GM12874 (cell line): ENCODE measurements at regions not wholly inside any gene's neighbourhood (a gene's known extent, or its start where the extent isn't known, plus 50 kb on each side); places are given as distances from the start of the nearest gene placed in this dataset.

ENCODE experiments used
- TF ChIP-seq, protein P1 (sequence below): IDR thresholded peaks from 2 replicates; pipeline ENCODE4 v1.5.1; 2011; ENCODE audit warnings: low read depth, mild to moderate bottlenecking, control low read depth, low read length, moderate library complexity; ENCODE audit not compliant: insufficient read depth

DNA sequence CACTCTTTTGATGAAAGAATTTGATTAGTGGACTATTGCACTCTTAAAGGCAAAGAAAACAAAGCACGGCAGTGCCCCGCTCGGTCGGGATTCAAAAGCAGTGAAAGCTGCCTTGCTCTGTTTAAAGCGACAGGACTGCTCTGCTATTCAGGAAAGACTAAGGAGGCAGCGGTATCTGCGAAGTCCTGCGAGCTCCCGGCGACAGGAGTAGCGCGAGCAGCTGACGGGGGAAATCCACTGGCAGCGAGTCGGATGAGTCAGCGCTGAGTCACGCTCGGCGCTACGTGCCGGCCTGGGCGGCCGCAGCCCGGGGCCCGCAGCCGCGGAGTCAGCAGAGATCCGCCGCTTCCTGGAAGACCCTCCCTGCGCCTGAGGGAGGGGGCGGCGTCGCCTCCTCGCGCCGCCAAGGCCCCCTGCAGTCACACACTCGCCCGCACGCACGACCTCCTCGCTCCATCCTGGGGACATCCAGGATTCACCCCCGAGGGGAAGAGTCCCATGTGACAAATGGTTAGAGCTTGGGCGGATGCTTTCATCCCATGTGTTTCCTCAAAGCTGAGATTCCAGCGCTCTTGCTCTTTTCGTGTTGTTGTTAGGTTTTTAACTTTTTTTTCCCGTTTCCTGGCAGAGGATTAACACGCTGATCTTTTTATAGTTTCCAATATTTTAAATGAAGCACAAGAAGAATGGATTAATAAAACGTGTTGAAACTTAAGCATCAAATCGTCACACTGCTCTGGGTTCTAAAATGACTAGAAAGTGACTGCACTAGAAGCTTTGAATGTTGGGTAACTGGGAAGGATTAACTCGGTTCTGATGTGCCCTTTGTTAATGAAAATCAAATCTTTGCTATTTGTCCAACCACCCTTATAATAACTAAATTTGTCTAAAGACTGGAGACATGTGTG is 102.5 kb downstream of the ARRDC3 start:
- TF ChIP-seq, protein P1, sequence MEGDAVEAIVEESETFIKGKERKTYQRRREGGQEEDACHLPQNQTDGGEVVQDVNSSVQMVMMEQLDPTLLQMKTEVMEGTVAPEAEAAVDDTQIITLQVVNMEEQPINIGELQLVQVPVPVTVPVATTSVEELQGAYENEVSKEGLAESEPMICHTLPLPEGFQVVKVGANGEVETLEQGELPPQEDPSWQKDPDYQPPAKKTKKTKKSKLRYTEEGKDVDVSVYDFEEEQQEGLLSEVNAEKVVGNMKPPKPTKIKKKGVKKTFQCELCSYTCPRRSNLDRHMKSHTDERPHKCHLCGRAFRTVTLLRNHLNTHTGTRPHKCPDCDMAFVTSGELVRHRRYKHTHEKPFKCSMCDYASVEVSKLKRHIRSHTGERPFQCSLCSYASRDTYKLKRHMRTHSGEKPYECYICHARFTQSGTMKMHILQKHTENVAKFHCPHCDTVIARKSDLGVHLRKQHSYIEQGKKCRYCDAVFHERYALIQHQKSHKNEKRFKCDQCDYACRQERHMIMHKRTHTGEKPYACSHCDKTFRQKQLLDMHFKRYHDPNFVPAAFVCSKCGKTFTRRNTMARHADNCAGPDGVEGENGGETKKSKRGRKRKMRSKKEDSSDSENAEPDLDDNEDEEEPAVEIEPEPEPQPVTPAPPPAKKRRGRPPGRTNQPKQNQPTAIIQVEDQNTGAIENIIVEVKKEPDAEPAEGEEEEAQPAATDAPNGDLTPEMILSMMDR: no peak

DNA sequence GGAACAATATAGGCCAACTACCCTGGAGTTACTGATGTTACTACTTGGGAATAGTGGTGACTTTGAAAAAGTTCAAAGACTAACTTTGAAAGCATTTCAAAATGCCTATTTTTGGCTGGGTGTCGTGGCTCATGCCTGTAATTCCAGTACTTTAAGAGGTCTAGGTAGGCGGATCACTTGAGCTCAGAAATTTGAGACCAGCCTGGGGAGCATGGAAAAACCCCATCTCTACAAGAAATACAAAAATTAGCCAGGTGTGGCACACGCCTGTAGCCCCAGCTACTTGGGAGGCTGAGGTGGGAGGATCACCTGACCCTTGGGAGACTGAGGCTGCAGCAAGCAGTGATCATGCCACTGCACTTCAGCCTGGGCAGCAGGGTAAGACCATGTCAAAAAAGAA is 105.3 kb downstream of the ARRDC3 start:
- TF ChIP-seq, protein P1: no peak

DNA sequence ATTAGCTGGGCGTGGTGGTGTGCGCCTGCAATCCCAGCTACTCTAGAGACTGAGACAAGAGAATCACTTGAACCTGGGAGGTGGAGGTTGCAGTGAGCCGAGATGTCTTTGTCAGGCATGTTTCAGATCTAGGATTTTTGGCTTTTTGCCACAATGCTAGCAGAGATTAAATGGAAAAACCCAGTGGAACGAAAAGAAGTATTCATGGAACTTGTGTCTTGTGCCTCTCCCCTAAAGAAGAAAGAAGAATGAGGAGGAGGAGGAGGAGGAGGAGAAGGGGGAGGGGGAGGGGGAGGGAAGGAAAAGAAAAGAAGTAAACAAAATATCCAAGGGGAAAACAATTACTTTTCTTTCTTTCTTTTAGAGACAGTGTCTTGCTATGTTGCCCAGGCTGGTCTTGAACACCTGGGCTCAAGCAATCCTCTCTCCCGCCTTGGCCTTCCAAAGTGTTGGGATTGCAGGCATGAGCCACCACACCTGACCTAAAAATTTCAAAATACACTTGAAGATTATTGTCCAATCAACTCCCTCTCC is 106.0 kb downstream of the ARRDC3 start:
- TF ChIP-seq, protein P1: no peak

DNA sequence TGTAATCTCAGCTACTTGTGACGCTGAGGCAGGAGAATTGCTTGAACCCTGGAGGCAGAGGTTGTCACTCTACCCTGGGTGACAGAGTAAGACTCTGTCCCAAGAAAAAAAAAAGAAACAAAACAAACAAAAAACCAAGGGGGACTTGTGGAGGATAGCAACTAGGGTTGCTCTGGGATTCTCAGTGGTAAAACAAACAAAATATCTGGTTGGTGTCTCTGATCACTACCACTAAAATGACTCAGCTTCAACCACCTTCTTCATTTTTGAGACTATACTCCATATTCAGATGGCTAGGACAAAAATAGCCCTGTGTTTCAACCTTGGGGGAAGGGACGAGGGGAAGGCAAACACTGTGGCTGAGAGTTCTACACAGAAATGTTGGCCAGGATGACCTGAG is 110.3 kb downstream of the ARRDC3 start:
- TF ChIP-seq, protein P1: no peak

DNA sequence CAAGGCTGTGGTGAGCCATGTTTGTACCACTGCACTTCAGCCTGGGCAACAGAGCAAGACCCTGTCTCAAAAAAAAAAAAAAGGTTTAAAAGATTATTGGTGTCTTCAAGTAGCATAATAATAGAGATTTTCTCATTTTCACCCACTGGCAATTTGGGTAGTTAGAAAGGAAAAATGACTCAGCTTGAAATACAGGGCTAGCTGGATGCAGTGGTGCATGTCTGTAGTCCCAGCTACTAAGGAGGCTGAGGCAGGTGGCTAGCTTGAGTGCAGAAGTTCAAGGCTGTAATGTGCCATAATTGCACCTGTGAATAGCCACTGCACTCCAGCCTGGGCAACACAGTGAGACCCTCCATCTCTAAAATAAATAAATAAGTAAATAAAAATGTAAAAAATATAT is 111.1 kb downstream of the ARRDC3 start:
- TF ChIP-seq, protein P1: no peak

DNA sequence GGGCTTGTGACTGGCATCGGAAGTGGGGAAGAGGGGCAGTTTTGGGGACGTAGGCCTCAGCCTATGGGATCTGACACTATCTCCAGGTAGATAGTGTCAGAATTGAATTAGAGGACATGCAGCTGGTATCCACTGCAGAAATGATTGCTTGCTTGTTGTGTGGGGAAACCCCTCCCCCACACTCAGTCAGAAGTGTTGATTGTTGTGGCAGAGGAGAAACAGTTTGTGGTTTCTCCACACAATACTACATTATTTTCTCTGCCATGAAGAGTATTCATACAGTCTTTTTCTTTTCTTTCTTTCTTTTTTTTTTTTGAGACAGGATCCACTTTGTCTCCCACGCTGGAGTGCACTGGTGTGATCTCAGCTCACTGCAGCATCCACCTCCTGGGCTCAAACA is 113.9 kb downstream of the ARRDC3 start:
- TF ChIP-seq, protein P1: no peak

DNA sequence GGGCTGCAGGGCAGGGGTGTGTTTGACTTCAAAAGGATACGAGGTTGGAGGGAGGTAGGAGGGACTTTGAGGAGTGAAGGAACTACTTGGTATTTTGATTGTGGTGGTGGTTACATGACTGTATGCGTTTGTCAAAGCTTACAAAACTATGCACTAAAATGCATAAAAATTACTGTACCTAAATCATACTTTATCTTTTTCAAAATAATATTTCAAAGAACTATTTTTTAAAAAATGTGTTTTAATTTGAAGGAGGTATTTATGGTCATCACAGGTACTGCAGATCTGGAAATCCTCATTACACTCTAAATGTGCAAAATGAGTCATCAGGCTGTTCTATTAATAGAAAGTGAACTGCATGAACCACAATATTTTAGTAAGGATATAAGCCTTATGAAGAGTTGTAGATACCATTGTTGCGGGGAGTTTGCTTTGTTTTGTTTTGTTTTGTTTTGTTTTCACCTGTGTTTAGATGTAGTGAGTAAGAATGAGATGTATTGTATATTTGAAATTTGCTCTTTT is 116.9 kb downstream of the ARRDC3 start:
- TF ChIP-seq, protein P1: no peak
